Loucy (cell line): ENCODE measurements at regions not wholly inside any gene's neighbourhood (a gene's known extent, or its start where the extent isn't known, plus 50 kb on each side); places are given as distances from the start of the nearest gene placed in this dataset.

Experiments
- EZH2phosphoT487 ChIP-seq: fragments of 200-600 bp; IDR thresholded peaks from 2 replicates; pipeline ENCODE4 v1.6.1; 2018; ENCODE audit warnings: antibody characterized with exemption, mild to moderate bottlenecking, moderate library complexity, borderline replicate concordance
- TF ChIP-seq, protein P1 (sequence below): fragments of 200-600 bp; sonication (generic); conservative IDR thresholded peaks from 2 replicates; pipeline ENCODE4 v1.5.1; 2014; ENCODE audit warnings: mild to moderate bottlenecking, antibody characterized with exemption, low read length

DNA sequence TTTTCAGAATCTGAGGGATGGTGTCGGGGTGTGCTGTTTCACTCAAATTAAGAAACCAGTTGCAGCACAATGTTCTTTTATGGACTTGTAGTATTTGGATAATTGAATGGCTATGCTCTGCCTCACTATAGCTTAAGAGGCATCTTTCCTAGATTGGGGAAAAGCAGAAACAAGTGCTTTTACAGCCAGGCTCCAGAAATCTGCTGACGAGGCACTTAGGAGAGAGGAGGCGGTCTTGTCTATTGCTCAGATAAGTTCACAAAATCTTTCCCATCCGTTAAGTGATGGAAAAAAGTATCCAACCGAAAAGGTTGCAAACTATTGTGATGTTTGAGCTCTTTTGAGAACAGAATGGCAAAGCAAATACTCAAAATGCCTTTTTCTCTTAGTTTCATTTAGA lies 336.1 kb upstream of the RARB start:
- TF ChIP-seq, protein P1, sequence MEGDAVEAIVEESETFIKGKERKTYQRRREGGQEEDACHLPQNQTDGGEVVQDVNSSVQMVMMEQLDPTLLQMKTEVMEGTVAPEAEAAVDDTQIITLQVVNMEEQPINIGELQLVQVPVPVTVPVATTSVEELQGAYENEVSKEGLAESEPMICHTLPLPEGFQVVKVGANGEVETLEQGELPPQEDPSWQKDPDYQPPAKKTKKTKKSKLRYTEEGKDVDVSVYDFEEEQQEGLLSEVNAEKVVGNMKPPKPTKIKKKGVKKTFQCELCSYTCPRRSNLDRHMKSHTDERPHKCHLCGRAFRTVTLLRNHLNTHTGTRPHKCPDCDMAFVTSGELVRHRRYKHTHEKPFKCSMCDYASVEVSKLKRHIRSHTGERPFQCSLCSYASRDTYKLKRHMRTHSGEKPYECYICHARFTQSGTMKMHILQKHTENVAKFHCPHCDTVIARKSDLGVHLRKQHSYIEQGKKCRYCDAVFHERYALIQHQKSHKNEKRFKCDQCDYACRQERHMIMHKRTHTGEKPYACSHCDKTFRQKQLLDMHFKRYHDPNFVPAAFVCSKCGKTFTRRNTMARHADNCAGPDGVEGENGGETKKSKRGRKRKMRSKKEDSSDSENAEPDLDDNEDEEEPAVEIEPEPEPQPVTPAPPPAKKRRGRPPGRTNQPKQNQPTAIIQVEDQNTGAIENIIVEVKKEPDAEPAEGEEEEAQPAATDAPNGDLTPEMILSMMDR, result no peak
- TF ChIP-seq EZH2phosphoT487, result no peak
